HepG2 (cell line): ENCODE measurements at regions not wholly inside any gene's neighbourhood (a gene's known extent, or its start where the extent isn't known, plus 50 kb on each side); places are given as distances from the start of the nearest gene placed in this dataset.

Experiments used
- ATAC-seq: fragments of 200-7000 bp; cut with Tn5 transposase; 3 replicates; pipeline ENCODE4 v1.9.1; 2020; ENCODE audit warnings: mild to moderate bottlenecking, moderate library complexity
- BruUV-seq: library from RNA; stranded (reverse); fragments of 400-500 nt; replicated peaks from 2 replicates; lab custom pipeline; 2021; lab: Mats Ljungman, UMichigan
- CTCF ChIA-PET: fragments of 300-600 bp; formaldehyde crosslinking; extraction: SDS; loops from one replicate; lab custom pipeline; 2021; ENCODE audit warnings: low total read pairs, inconsistent platforms, low intra/inter-chr PET ratio; lab: Yijun Ruan, JAX
- POLR2A ChIA-PET: fragments of 350-600 bp; sonication (Branson Sonifier 250); formaldehyde crosslinking; loops from one replicate; lab custom pipeline; 2020; ENCODE audit warnings: antibody characterized with exemption, inconsistent platforms; lab: Yijun Ruan, JAX
- DNase-seq: peaks from one replicate; pipeline ENCODE4 v3.0.0-alpha.2; 2015; ENCODE audit warnings: low spot score
- FAIRE-seq: peaks from 3 replicates; lab custom pipeline; 2011; peaks lifted over from hg19 to GRCh38; lab: Jason Lieb, UNC
- H2AFZ ChIP-seq: one replicate; pipeline ENCODE4 v1.6.1; 2011; ENCODE audit warnings: low read length, inconsistent platforms
- H3K27ac ChIP-seq: fragments of 300-600 bp; 3 replicates; pipeline ENCODE4 v1.8.0; 2011; ENCODE audit warnings: mixed run types, mild to moderate bottlenecking, mixed read lengths, low read length, inconsistent platforms; ENCODE audit not compliant: insufficient read depth; ENCODE audit errors: extremely low read length
- H3K27me3 ChIP-seq, 2 experiments: fragments of 200-600 bp in 1 of 2; 2 replicates in 1 of 2; 3 replicates in 1 of 2; pipeline versions ENCODE4 v1.6.0 to v1.8.0; 2011; ENCODE audit warnings: low read length in 2 of 2, mild to moderate bottlenecking in 2 of 2, moderate library complexity in 2 of 2, inconsistent platforms in 1 of 2; ENCODE audit not compliant: insufficient read depth in 2 of 2, control insufficient read depth in 1 of 2
- H3K36me3 ChIP-seq, 2 experiments: fragments of 200-600 bp in 1 of 2; replicated peaks in 1 of 2; 2 replicates in 1 of 2; 3 replicates in 1 of 2; pipeline versions ENCODE4 v1.5.1 to v1.8.0; 2011; ENCODE audit warnings: low read length in 2 of 2, inconsistent platforms in 1 of 2; ENCODE audit not compliant: insufficient read depth in 2 of 2, control insufficient read depth in 1 of 2
- H3K4me1 ChIP-seq: 2 replicates; pipeline ENCODE4 v1.5.1; 2012; ENCODE audit warnings: low read length, inconsistent platforms; ENCODE audit not compliant: insufficient read depth
- H3K4me2 ChIP-seq: 2 replicates; pipeline ENCODE4 v1.6.0; 2011; ENCODE audit warnings: low read depth, low read length, inconsistent platforms
- H3K4me3 ChIP-seq, 3 experiments: fragments of 200-600 bp in 1 of 3; sonication (generic), shearing (Covaris generic) in 1 of 3; replicated peaks in 1 of 3; 2 replicates each; pipeline ENCODE4 v1.5.1; 2011 to 2016; ENCODE audit warnings: low read length in 3 of 3, inconsistent platforms in 2 of 3, low read depth in 2 of 3, mild to moderate bottlenecking in 2 of 3, control low read depth in 1 of 3, mixed read lengths in 1 of 3; ENCODE audit not compliant: insufficient read depth in 1 of 3
- H3K79me2 ChIP-seq: one replicate; pipeline ENCODE4 v1.6.1; 2011; ENCODE audit warnings: low read length, inconsistent platforms; ENCODE audit not compliant: insufficient read depth
- H3K9ac ChIP-seq: 2 replicates; pipeline ENCODE4 v1.6.0; 2011; ENCODE audit warnings: mild to moderate bottlenecking, low read depth, low read length, inconsistent platforms; ENCODE audit not compliant: insufficient read depth
- H3K9me3 ChIP-seq: 2 replicates; pipeline ENCODE4 v1.5.1; 2012; ENCODE audit warnings: mild to moderate bottlenecking, low read length
- H4K20me1 ChIP-seq: 2 replicates; pipeline ENCODE4 v1.6.0; 2011; ENCODE audit warnings: inconsistent platforms, mild to moderate bottlenecking, low read length, moderate library complexity; ENCODE audit not compliant: insufficient read depth
- CENPX ChIP-seq: sonication (generic); formaldehyde crosslinking; IDR thresholded peaks from 2 replicates; pipeline ENCODE4 v1.9.0; 2021; ENCODE audit warnings: mild to moderate bottlenecking, missing genetic modification reagents, moderate library complexity
- CERS6 ChIP-seq: sonication (generic); formaldehyde crosslinking; IDR thresholded peaks from 2 replicates; pipeline ENCODE4 v1.5.0; 2020; ENCODE audit warnings: missing genetic modification reagents
- ETV5 ChIP-seq: IDR thresholded peaks from 2 replicates; pipeline ENCODE4 v1.6.1; 2018; ENCODE audit warnings: missing biosample characterization, missing genetic modification reagents, inconsistent platforms, borderline replicate concordance
- HIVEP1 ChIP-seq: sonication (generic); formaldehyde crosslinking; IDR thresholded peaks from 2 replicates; pipeline ENCODE4 v1.4.0; 2020; ENCODE audit warnings: mild to moderate bottlenecking, missing genetic modification reagents
- IRF9 ChIP-seq: sonication (generic); formaldehyde crosslinking; IDR thresholded peaks from 2 replicates; pipeline ENCODE4 v1.8.0; 2022; ENCODE audit warnings: missing genetic modification reagents, mild to moderate bottlenecking, borderline replicate concordance
- KDM1A ChIP-seq: IDR thresholded peaks from 2 replicates; pipeline ENCODE4 v1.6.1; 2016; ENCODE audit warnings: missing compliant biosample characterization
- KDM5B ChIP-seq: sonication (generic); formaldehyde crosslinking; IDR thresholded peaks from 2 replicates; pipeline ENCODE4 v1.4.0; 2020; ENCODE audit warnings: missing genetic modification reagents, mild to moderate bottlenecking, borderline replicate concordance
- KLF16 ChIP-seq, 2 experiments: sonication (generic) in 1 of 2; formaldehyde crosslinking in 1 of 2; IDR thresholded peaks; 2 replicates each; pipeline versions ENCODE4 v1.6.1 to v1.8.0; 2016 to 2023; ENCODE audit warnings: missing genetic modification reagents in 2 of 2, missing compliant biosample characterization in 1 of 2
- NR0B2 ChIP-seq: sonication (generic); formaldehyde crosslinking; IDR thresholded peaks from 2 replicates; pipeline ENCODE4 v1.4.0; 2020; ENCODE audit warnings: mild to moderate bottlenecking, missing genetic modification reagents
- NR2F6 ChIP-seq, 2 experiments: IDR thresholded peaks; 2 replicates each; pipeline ENCODE4 v1.6.1; 2016; ENCODE audit warnings: antibody characterized with exemption in 1 of 2, mild to moderate bottlenecking in 1 of 2
- RBAK ChIP-seq: sonication (generic); formaldehyde crosslinking; IDR thresholded peaks from 2 replicates; pipeline ENCODE4 v1.5.1; 2020; ENCODE audit warnings: mild to moderate bottlenecking, missing genetic modification reagents
- TCF7L2 ChIP-seq: IDR thresholded peaks from 2 replicates; pipeline ENCODE4 v1.6.1; 2011; ENCODE audit warnings: mild to moderate bottlenecking, low read depth, low read length, moderate library complexity
- TGIF2 ChIP-seq: IDR thresholded peaks from 2 replicates; pipeline ENCODE4 v1.6.1; 2016; ENCODE audit warnings: control low read depth, missing compliant biosample characterization
- THAP8 ChIP-seq: sonication (generic); formaldehyde crosslinking; IDR thresholded peaks from 2 replicates; pipeline ENCODE4 v1.5.1; 2020; ENCODE audit warnings: missing genetic modification reagents, mild to moderate bottlenecking, borderline replicate concordance
- ZBTB3 ChIP-seq: sonication (generic); formaldehyde crosslinking; IDR thresholded peaks from 2 replicates; pipeline ENCODE4 v1.4.0; 2020; ENCODE audit warnings: low read depth, mild to moderate bottlenecking, moderate library complexity, missing genetic modification reagents, borderline replicate concordance
- ZNF260 ChIP-seq: sonication (generic); formaldehyde crosslinking; IDR thresholded peaks from 2 replicates; pipeline ENCODE4 v1.4.0; 2020; ENCODE audit warnings: missing genetic modification reagents, low read depth, mild to moderate bottlenecking, borderline replicate concordance
- ZNF362 ChIP-seq: sonication (generic); formaldehyde crosslinking; IDR thresholded peaks from 2 replicates; pipeline ENCODE4 v1.4.0; 2020; ENCODE audit warnings: missing genetic modification reagents, mild to moderate bottlenecking, borderline replicate concordance
- ZNF546 ChIP-seq: sonication (generic); formaldehyde crosslinking; conservative IDR thresholded peaks from 2 replicates; pipeline ENCODE4 v1.8.1; 2023; ENCODE audit warnings: mild to moderate bottlenecking, missing genetic modification reagents
- ZNF7 ChIP-seq: IDR thresholded peaks from 2 replicates; pipeline ENCODE4 v1.6.1; 2016; ENCODE audit warnings: missing biosample characterization, missing genetic modification reagents
- ZNF773 ChIP-seq: sonication (generic); formaldehyde crosslinking; IDR thresholded peaks from 2 replicates; pipeline ENCODE4 v1.4.0; 2020; ENCODE audit warnings: missing genetic modification reagents, borderline replicate concordance
- WGBS: methylation state at CpG from one replicate; pipeline ENCODE4 v1.1.6; 2017; ENCODE audit warnings: low lambda C conversion rate; 5-methylcytosine and 5-hydroxymethylcytosine counted together
- in situ Hi-C: cut with HindIII; loops from 2 replicates; pipeline ENCODE4 v1.10.0; 2017; ENCODE audit warnings: low pct_unique_long_range_greater_than_20kb; ENCODE audit not compliant: extremely low pct_ligation_motif_present
- intact Hi-C: fragments of 100-400 bp; cut with micrococcal nuclease; formaldehyde crosslinking; loops from one replicate; pipeline ENCODE4 v1.10.0; 2022; ENCODE audit not compliant: unreplicated experiment

GRCh38 chr10:55966101-55966500 lies 395.0 kb downstream of the ZWINT start:
- H3K9me3 ChIP-seq: no peaks in the 10 kb centered on the region
- FAIRE-seq (no peak), DNase-seq (no peak), ATAC-seq (no peak)
- 4% methylated on average over 1 of the region's 2 CpGs for WGBS
- ChIA-PET CTCF (no interaction called here), POLR2A (no interaction called here)
- no peaks in the 10 kb centered on the region for H4K20me1 ChIP-seq
- intact Hi-C loops (no loop called here), in situ Hi-C loops (no loop called here)
- no peaks in the 10 kb centered on the region for H3K79me2 ChIP-seq
- no peaks in the 10 kb centered on the region for H3K4me1 ChIP-seq
- no TSS peak for BruUV-seq
- no peak overlapping the region for H3K4me2 ChIP-seq
- H3K27me3 ChIP-seq: no peaks in the 10 kb centered on the region
- TF ChIP-seq ZNF546 (CRISPR knock-in tag) (no peak), TGIF2 (CRISPR knock-in tag) (no peak), HIVEP1 (CRISPR knock-in tag) (no peak), ETV5 (CRISPR knock-in tag) (no peak), NR0B2 (no peak), NR2F6 (IDR thresholded peaks at IDR 0.05) (no peak), NR2F6 (CRISPR knock-in tag; IDR thresholded peaks at IDR 0.05) (no peak), CERS6 (CRISPR knock-in tag) (no peak), ZNF773 (CRISPR knock-in tag) (no peak), ZBTB3 (no peak), CENPX (CRISPR knock-in tag) (no peak), RBAK (CRISPR knock-in tag) (no peak), THAP8 (CRISPR knock-in tag) (no peak), KDM1A (CRISPR knock-in tag) (no peak), ZNF7 (CRISPR knock-in tag) (no peak), TCF7L2 (no peak), ZNF362 (no peak), KLF16 (CRISPR knock-in tag; IDR thresholded peaks at IDR 0.05) (no peak), KDM5B (no peak), IRF9 (CRISPR knock-in tag) (no peak), ZNF260 (CRISPR knock-in tag) (no peak)
- TF ChIP-seq, all 625 proteins: peak for 0
- H3K4me3 ChIP-seq: no peak overlapping the region
- no peak overlapping the region for H3K27ac ChIP-seq
- no peak overlapping the region for H2AFZ ChIP-seq
- H3K36me3 ChIP-seq: no peaks in the 10 kb centered on the region
- no peak overlapping the region for H3K9ac ChIP-seq
